ENCODE measurements at regions not wholly inside any gene's neighbourhood (a gene's known extent, or its start where the extent isn't known, plus 50 kb on each side); places are given as distances from the start of the nearest gene placed in this dataset.

DNA sequence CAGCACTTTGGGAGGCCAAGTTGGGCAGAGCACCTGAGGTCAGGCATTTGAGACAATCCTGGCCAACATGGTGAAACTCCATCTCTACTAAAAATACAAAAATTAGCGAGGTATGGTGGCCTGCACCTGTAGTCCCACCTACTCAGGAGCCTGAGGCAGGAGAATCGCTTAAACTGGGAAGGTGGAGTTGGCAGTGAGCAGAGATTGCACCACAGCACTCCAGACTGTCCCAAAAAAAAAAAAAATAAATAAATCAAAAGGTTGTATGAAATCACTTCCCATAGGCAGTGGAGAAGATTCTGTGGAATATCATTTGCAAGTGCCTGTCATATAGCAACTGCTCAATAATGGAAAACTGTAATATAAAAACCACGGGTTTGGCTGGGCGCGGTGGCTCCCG, 65.1 kb upstream of the SERBP1 start:
- intact Hi-C loops (cut with micrococcal nuclease) = no loop called here
- TF ChIP-seq EZH2 (IDR thresholded peaks at IDR 0.05) = no peak
- TF ChIP-seq SP1 (IDR thresholded peaks at IDR 0.05; ENCODE audit: low read depth) = no peak
- TF ChIP-seq, protein P1, sequence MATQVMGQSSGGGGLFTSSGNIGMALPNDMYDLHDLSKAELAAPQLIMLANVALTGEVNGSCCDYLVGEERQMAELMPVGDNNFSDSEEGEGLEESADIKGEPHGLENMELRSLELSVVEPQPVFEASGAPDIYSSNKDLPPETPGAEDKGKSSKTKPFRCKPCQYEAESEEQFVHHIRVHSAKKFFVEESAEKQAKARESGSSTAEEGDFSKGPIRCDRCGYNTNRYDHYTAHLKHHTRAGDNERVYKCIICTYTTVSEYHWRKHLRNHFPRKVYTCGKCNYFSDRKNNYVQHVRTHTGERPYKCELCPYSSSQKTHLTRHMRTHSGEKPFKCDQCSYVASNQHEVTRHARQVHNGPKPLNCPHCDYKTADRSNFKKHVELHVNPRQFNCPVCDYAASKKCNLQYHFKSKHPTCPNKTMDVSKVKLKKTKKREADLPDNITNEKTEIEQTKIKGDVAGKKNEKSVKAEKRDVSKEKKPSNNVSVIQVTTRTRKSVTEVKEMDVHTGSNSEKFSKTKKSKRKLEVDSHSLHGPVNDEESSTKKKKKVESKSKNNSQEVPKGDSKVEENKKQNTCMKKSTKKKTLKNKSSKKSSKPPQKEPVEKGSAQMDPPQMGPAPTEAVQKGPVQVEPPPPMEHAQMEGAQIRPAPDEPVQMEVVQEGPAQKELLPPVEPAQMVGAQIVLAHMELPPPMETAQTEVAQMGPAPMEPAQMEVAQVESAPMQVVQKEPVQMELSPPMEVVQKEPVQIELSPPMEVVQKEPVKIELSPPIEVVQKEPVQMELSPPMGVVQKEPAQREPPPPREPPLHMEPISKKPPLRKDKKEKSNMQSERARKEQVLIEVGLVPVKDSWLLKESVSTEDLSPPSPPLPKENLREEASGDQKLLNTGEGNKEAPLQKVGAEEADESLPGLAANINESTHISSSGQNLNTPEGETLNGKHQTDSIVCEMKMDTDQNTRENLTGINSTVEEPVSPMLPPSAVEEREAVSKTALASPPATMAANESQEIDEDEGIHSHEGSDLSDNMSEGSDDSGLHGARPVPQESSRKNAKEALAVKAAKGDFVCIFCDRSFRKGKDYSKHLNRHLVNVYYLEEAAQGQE (IDR thresholded peaks at IDR 0.05; ENCODE audit: low read depth) = no peak
- no peak for TF ChIP-seq POLR2A (IDR thresholded peaks at IDR 0.05; ENCODE audit: borderline replicate concordance, extremely low read depth, insufficient read depth, insufficient read length)
- TF ChIP-seq, protein P2, sequence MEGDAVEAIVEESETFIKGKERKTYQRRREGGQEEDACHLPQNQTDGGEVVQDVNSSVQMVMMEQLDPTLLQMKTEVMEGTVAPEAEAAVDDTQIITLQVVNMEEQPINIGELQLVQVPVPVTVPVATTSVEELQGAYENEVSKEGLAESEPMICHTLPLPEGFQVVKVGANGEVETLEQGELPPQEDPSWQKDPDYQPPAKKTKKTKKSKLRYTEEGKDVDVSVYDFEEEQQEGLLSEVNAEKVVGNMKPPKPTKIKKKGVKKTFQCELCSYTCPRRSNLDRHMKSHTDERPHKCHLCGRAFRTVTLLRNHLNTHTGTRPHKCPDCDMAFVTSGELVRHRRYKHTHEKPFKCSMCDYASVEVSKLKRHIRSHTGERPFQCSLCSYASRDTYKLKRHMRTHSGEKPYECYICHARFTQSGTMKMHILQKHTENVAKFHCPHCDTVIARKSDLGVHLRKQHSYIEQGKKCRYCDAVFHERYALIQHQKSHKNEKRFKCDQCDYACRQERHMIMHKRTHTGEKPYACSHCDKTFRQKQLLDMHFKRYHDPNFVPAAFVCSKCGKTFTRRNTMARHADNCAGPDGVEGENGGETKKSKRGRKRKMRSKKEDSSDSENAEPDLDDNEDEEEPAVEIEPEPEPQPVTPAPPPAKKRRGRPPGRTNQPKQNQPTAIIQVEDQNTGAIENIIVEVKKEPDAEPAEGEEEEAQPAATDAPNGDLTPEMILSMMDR (IDR thresholded peaks at IDR 0.05 in 2 of 3, conservative IDR thresholded peaks at IDR 0.05 in 1 of 3; ENCODE audit: borderline replicate concordance in 1 of 3, insufficient read depth in 1 of 3, low read depth in 2 of 3, low read length in 2 of 3) = no peak
- TF ChIP-seq, protein P3, sequence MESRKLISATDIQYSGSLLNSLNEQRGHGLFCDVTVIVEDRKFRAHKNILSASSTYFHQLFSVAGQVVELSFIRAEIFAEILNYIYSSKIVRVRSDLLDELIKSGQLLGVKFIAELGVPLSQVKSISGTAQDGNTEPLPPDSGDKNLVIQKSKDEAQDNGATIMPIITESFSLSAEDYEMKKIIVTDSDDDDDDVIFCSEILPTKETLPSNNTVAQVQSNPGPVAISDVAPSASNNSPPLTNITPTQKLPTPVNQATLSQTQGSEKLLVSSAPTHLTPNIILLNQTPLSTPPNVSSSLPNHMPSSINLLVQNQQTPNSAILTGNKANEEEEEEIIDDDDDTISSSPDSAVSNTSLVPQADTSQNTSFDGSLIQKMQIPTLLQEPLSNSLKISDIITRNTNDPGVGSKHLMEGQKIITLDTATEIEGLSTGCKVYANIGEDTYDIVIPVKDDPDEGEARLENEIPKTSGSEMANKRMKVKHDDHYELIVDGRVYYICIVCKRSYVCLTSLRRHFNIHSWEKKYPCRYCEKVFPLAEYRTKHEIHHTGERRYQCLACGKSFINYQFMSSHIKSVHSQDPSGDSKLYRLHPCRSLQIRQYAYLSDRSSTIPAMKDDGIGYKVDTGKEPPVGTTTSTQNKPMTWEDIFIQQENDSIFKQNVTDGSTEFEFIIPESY (IDR thresholded peaks at IDR 0.05; ENCODE audit: extremely low read depth, insufficient replicate concordance, low read length) = no peak
- no peak for TF ChIP-seq CEBPB (IDR thresholded peaks at IDR 0.05; ENCODE audit: low read depth)
- no peak for TF ChIP-seq JUND (IDR thresholded peaks at IDR 0.05)
- no peak for TF ChIP-seq FOSL1 (IDR thresholded peaks at IDR 0.05; ENCODE audit: low read depth)
- TF ChIP-seq, protein P4, sequence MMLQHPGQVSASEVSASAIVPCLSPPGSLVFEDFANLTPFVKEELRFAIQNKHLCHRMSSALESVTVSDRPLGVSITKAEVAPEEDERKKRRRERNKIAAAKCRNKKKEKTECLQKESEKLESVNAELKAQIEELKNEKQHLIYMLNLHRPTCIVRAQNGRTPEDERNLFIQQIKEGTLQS (IDR thresholded peaks at IDR 0.05) = no peak
- Histone ChIP-seq H3K4me2 (ENCODE audit: low read length) (no peak overlapping the region), H3K9me2 (ENCODE audit: insufficient read depth) (no peaks in the 10 kb centered on the region), H3K9me3 (ENCODE audit: control insufficient read depth in 1 of 2, insufficient read depth in 1 of 2, low read depth in 1 of 2, low read length in 2 of 2) (no peaks in the 10 kb centered on the region), H3K4me3 (replicated peaks in 1 of 2; ENCODE audit: low read depth in 1 of 2, low read length in 2 of 2) (no peak overlapping the region), H4K20me1 (ENCODE audit: insufficient read depth) (no peaks in the 10 kb centered on the region), H3K27me3 (ENCODE audit: insufficient read depth, low read length) (no peaks in the 10 kb centered on the region), H3K36me3 (ENCODE audit: control insufficient read depth in 1 of 2, insufficient read depth in 2 of 2, low read length in 2 of 2) (no peaks in the 10 kb centered on the region), H3K79me2 (ENCODE audit: insufficient read depth, low read length) (no peaks in the 10 kb centered on the region), H3K9ac (ENCODE audit: low read length) (no peak overlapping the region), H2AFZ (ENCODE audit: low read depth, low read length, poor library complexity, severe bottlenecking) (no peak overlapping the region), H3K27ac (ENCODE audit: low read depth, low read length) (no peak overlapping the region), H3K4me1 (ENCODE audit: control insufficient read depth in 1 of 2, insufficient read depth in 2 of 2, low read length in 2 of 2) (no peaks in the 10 kb centered on the region)
- DNase-seq (ENCODE audit: low read depth, low spot score) = no peak
- CTCF ChIA-PET = no interaction called here
- POLR2A ChIA-PET = no interaction called here
- BruUV-seq (replicated peaks) = no TSS peak
- ATAC-seq = no peak
- RAD21 ChIA-PET (ENCODE audit: low non-redundant PET in 1 of 2, low total read pairs in 2 of 2, uncharacterized antibody in 2 of 2, unreplicated experiment in 2 of 2) = no interaction called here
